IPS-18a (cell line): ENCODE measurements at regions not wholly inside any gene's neighbourhood (a gene's known extent, or its start where the extent isn't known, plus 50 kb on each side); places are given as distances from the start of the nearest gene placed in this dataset.

Experiments used
- H3K27ac ChIP-seq: one replicate; pipeline ENCODE4 v1.5.1; 2013; ENCODE audit warnings: low read length
- H3K27me3 ChIP-seq: one replicate; pipeline ENCODE4 v1.6.1; 2013; ENCODE audit warnings: mild to moderate bottlenecking, low read length; ENCODE audit not compliant: control insufficient read depth, insufficient read depth
- H3K36me3 ChIP-seq: one replicate; pipeline ENCODE4 v1.6.1; 2013; ENCODE audit warnings: low read depth, low read length; ENCODE audit not compliant: control insufficient read depth
- H3K4me1 ChIP-seq: one replicate; pipeline ENCODE4 v1.6.1; 2013; ENCODE audit warnings: low read depth, low read length; ENCODE audit not compliant: control insufficient read depth
- H3K4me3 ChIP-seq: one replicate; pipeline ENCODE4 v1.5.1; 2013; ENCODE audit warnings: low read length
- H3K9ac ChIP-seq: one replicate; pipeline ENCODE4 v1.6.1; 2013; ENCODE audit warnings: mild to moderate bottlenecking, low read length, moderate library complexity
- H3K9me3 ChIP-seq: one replicate; pipeline ENCODE4 v1.6.1; 2013; ENCODE audit warnings: low read depth, low read length; ENCODE audit not compliant: control insufficient read depth

DNA sequence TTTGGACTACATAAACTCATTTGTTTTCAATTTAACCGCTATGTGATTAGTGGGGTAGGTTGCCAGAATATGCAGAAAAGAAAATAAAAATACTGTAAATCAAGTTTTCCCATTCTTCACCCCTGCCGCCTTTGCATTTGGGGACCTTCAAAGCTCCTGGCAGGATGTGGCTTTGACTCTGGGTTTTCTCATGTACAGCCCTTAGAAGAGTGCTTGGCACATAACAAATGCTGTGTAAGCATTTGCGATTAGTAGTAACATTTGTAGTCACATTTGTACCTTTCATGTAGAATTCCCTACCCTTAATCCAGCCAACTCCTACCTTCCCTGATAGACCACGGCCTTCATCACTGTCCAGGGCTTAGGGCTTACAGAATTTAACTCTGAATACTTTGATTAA is 262.6 kb downstream of the MREG start:
- Histone ChIP-seq H3K9me3 (no peaks in the 10 kb centered on the region), H3K27ac (no peak overlapping the region), H3K4me1 (no peaks in the 10 kb centered on the region), H3K27me3 (no peaks in the 10 kb centered on the region), H3K36me3 (no peaks in the 10 kb centered on the region), H3K9ac (no peak overlapping the region), H3K4me3 (no peak overlapping the region)

DNA sequence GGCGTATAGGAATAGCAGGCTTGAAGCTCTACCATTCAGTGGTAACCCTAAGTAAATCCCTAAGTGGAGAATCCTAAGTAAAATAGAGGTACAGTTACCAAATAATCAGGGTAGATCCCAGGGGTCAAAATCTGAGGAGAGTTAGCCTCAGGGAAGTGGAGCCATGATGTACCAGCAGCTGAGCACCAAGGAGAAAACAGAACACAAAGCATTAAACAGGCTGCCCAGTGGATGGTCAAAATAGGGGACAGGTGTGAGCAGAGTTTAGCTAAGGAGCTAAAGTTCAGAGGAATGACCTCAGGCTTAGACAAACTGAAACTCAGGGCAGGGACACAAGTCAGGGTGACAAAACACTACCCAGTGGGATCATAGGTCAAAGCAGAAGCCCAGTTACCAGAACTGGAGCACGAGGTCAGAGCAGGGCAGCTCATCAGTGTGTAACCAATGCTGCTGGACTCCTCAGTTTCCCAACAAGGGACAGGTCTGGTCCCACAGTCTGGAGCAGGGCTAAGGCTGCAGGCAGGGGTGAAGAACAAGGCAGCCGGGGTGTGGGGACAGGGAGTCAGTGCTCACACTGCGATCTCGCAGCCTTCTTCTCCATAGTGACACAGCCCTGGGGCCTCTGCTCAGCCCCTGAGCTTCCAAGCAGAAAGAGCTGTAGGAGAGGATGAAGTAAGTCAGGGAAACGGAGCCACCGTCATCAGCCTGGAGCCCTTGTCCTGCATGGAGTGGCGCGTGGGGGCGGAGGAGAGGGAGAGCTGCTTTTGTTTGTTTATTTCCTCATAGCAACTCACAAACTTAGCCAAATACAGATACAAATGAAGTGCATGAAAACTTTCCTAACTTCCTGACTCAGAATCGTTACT is 264.0 kb downstream of the MREG start:
- Histone ChIP-seq H3K4me1 (no peaks in the 10 kb centered on the region), H3K27me3 (no peaks in the 10 kb centered on the region), H3K27ac (no peak overlapping the region), H3K9me3 (no peaks in the 10 kb centered on the region), H3K4me3 (no peak overlapping the region), H3K9ac (no peak overlapping the region), H3K36me3 (no peaks in the 10 kb centered on the region)

DNA sequence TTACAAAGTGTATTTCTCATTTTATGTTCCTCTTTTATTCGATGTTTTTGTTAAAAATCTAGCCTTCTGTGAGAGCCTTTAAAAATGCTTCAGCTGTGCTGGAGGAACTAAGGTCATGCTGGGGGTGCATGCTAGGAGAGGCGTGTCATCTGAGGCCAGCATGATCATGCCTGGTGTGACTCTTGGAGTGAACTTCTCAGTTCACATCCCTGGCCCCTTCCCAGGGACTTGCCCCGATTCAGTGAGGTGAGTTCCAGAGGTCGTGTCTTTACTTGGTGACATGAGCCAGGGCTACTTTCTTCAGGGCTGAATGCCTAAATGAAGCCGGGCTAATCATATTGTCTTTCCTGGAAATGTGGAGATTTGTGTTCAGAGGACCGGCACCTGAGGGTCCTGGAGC is 264.9 kb downstream of the MREG start:
- Histone ChIP-seq H3K27me3 (no peaks in the 10 kb centered on the region), H3K9ac (no peak overlapping the region), H3K4me3 (no peak overlapping the region), H3K4me1 (no peaks in the 10 kb centered on the region), H3K36me3 (no peaks in the 10 kb centered on the region), H3K27ac (no peak overlapping the region), H3K9me3 (no peaks in the 10 kb centered on the region)

DNA sequence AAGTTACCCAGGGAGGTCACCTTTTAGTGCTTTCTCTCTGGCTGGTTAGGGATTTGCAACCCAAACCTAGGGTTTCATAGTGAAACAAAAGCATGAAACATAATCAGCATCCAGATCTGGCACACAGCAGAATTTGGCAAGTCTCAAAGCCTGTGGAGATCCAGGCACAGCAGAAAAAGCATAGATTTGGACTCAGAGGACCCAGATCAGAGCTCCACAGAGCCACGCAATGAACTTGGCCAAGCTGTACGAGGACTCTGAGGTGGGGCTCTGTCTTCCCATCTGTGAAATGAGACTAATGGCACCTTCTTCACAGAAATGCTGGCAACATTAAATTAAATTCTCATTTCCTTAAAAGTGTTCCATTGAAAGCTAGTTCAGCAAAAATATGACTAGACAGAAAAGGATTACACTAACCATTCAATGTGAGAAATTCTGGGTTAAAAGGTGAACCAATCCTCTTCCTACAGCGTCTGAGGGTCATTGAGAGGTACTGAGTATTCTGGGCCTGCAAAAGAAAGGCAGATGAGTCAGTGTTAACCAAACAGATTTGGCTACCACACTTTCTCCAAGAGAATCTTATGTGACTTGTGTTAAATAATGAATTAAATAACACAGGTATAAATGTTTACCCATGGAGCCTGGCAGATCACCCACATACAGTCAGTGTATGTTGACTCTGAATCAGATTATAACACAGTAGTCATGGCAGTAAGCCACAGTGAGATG is 266.3 kb downstream of the MREG start:
- Histone ChIP-seq H3K27ac (no peak overlapping the region), H3K4me1 (no peaks in the 10 kb centered on the region)

DNA sequence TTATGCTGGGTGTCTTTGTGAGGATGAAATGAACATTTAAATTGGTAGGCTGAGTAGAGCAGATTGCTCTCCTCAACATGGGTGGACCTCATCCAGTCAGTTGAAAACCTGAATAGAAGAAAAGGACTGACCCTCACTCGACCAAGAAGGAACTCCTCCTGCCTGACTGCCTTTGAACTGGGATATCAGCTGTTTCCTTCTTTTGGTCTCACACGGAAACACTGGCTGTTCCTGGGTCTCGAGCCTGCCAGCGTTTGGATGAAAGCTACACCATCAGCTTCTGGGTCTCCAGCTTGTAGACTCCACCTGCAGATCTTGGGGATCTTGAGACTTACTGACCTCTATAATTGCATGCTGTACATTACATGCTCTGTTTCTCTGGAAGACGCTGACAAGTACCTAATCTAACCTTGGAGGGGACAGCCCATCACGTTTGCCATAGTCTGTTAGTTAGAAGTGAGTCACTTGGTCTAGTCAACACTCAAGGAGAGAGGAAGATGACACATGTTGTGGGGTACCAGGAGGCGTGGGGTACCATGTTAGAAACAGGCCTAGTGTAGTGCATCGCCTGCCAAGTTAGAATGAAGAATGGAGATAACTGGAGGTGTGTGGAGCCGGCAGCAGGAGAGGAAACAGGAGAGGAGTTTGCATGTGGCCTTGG is 267.0 kb downstream of the MREG start:
- H3K4me3 ChIP-seq, result no peak overlapping the region
- no peaks in the 10 kb centered on the region for H3K4me1 ChIP-seq
- H3K36me3 ChIP-seq, result no peaks in the 10 kb centered on the region
- H3K27me3 ChIP-seq, result no peaks in the 10 kb centered on the region
- no peak overlapping the region for H3K27ac ChIP-seq
- no peak overlapping the region for H3K9ac ChIP-seq
- H3K9me3 ChIP-seq, result no peaks in the 10 kb centered on the region

More for the DNA sequence above, 266.3 kb downstream of the MREG start:
- no peaks in the 10 kb centered on the region for H3K36me3 ChIP-seq
- H3K4me3 ChIP-seq, result no peak overlapping the region
- H3K9ac ChIP-seq, result no peak overlapping the region
- no peaks in the 10 kb centered on the region for H3K9me3 ChIP-seq
- no peaks in the 10 kb centered on the region for H3K27me3 ChIP-seq

DNA sequence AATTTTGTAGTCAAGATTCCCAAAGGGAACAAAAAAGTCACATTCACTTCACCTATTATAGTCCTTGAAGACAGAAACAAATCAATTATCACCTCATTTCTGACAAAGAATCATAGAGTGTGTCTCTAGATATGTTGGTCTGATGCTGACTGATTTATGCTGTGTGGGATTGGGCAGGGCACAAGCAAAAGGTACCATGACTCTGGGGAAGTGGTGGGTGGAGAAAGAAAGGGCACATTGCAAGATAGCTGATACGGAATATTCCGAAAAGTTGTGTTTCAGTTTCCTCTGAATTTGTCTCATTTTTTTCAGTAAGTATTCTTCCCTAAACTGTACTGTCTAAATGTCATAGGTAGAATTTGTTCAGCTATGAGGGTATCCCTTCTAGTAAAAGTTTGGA is 268.0 kb downstream of the MREG start:
- H3K4me3 ChIP-seq, result no peak overlapping the region
- H3K9ac ChIP-seq, result no peak overlapping the region
- no peak overlapping the region for H3K27ac ChIP-seq
- no peaks in the 10 kb centered on the region for H3K4me1 ChIP-seq
- H3K9me3 ChIP-seq, result no peaks in the 10 kb centered on the region
- H3K27me3 ChIP-seq, result no peaks in the 10 kb centered on the region
- H3K36me3 ChIP-seq, result no peaks in the 10 kb centered on the region

DNA sequence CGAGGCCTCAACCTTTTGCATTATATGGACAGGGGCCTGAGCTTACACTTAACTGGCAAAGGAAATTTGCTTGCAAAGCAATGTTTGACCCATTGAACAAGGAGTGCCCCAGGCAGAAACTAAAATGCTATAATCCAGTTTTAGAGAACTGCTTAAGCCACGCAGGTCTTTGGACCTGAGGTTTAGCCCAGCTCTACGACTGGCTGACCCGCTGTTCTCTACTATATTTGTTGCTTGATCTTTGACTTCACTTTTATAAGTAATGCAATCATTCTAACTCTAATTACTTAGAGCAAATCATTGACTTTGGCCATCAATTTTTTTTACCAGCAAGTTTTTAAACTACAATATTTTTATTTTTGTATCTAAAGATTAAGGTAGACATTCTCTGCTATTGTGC is 268.8 kb downstream of the MREG start:
- H3K27me3 ChIP-seq, result no peaks in the 10 kb centered on the region
- no peak overlapping the region for H3K27ac ChIP-seq
- no peaks in the 10 kb centered on the region for H3K9me3 ChIP-seq
- H3K4me3 ChIP-seq, result no peak overlapping the region
- no peaks in the 10 kb centered on the region for H3K4me1 ChIP-seq
- H3K36me3 ChIP-seq, result no peaks in the 10 kb centered on the region
- no peak overlapping the region for H3K9ac ChIP-seq

DNA sequence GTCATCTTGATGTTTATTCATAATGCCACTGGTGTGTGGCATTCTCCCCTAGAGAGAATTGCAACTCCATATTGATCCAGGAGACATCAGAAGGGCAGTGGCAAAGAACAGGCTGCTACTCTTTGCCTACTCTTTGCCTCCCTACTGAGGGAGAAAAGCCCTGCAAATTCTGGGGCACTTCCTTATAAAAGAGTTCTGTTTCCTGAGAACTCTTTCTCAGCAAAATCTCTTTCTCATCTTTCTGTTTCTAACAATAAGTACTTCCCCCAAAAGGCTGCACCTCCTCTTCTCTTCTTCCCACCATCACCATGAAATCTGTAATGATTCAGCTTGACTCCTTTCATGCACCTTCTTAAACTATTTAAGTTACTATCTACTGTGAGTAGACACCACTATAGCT is 270.3 kb downstream of the MREG start:
- no peaks in the 10 kb centered on the region for H3K4me1 ChIP-seq
- H3K36me3 ChIP-seq, result no peaks in the 10 kb centered on the region
- H3K27ac ChIP-seq, result no peak overlapping the region
- H3K4me3 ChIP-seq, result no peak overlapping the region
- H3K9ac ChIP-seq, result no peak overlapping the region
- no peaks in the 10 kb centered on the region for H3K27me3 ChIP-seq
- H3K9me3 ChIP-seq, result no peaks in the 10 kb centered on the region

DNA sequence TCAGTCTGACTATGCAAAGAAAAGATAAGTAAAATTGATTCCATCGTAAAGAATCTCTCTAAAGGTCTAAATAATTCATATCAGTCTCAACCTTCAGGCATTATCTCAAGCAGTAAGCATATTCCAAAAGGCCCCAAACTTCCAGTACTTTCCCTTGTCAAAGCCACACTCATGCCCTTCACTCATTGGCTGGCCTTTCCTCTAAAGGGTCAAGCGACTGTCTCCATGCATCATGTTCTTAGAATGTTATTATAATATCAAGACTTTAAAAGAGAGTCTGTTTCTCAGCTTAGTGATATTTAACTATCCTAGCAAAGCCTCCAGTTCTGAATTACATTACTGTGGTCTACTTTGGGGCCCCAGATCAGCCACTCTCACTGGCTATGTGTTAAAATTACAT is 271.3 kb downstream of the MREG start:
- no peaks in the 10 kb centered on the region for H3K27me3 ChIP-seq
- no peaks in the 10 kb centered on the region for H3K36me3 ChIP-seq

DNA sequence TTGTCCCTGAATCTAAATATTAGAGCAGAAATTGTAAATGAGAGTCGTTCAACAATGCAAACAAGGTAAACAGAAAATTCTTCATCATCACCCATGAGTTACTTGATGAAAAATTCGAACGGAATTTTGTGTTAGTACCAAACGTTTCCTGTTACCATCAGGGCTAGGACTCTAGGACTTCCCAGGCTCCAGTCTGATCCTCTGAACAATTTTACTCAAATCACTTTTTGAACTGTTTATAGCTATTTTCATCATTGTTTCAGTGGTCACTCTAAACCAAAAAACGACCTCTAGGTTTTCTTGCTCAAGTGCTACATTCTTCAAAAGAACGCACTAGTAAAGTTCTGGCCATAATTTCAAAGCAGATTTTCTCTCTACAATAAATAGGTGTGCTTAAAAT is 273.3 kb downstream of the MREG start:
- Histone ChIP-seq H3K27ac (no peak overlapping the region), H3K4me1 (no peaks in the 10 kb centered on the region)

More for the DNA sequence above, 271.3 kb downstream of the MREG start:
- no peaks in the 10 kb centered on the region for H3K9me3 ChIP-seq
- no peak overlapping the region for H3K9ac ChIP-seq
- no peaks in the 10 kb centered on the region for H3K4me1 ChIP-seq
- no peak overlapping the region for H3K4me3 ChIP-seq
- no peak overlapping the region for H3K27ac ChIP-seq

DNA sequence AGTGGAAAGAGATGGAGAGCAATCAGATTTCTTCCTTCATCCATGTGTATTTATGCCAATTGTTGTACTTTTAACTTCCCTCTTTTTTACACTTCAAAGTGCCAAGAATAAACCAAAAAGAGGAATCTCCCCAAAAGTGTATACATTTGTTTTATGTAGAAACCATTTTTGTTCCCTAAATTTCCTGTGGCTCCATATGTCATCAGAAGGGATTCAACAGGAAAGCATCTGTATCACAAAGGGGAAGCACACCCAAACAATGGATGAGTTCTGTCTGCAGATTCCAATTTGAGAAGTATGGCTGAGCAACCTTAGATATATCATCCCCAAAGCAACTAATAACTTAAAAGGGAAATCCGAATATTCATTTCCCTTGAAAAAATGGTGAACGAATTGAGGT is 275.0 kb downstream of the MREG start:
- Histone ChIP-seq H3K27ac (no peak overlapping the region), H3K27me3 (no peaks in the 10 kb centered on the region), H3K36me3 (no peaks in the 10 kb centered on the region), H3K4me3 (no peak overlapping the region), H3K4me1 (no peaks in the 10 kb centered on the region), H3K9me3 (no peaks in the 10 kb centered on the region), H3K9ac (no peak overlapping the region)

More for the DNA sequence above, 273.3 kb downstream of the MREG start:
- H3K36me3 ChIP-seq, result no peaks in the 10 kb centered on the region
- H3K27me3 ChIP-seq, result no peaks in the 10 kb centered on the region
- H3K9me3 ChIP-seq, result no peaks in the 10 kb centered on the region
- no peak overlapping the region for H3K4me3 ChIP-seq
- no peak overlapping the region for H3K9ac ChIP-seq
